GF-D8 (cell line): ENCODE measurements at regions not wholly inside any gene's neighbourhood (a gene's known extent, or its start where the extent isn't known, plus 50 kb on each side); places are given as distances from the start of the nearest gene placed in this dataset.

Source experiments
- DNase-seq: peaks from one replicate; lab custom pipeline; 2025; lab: John Stamatoyannopoulos, UW

DNA sequence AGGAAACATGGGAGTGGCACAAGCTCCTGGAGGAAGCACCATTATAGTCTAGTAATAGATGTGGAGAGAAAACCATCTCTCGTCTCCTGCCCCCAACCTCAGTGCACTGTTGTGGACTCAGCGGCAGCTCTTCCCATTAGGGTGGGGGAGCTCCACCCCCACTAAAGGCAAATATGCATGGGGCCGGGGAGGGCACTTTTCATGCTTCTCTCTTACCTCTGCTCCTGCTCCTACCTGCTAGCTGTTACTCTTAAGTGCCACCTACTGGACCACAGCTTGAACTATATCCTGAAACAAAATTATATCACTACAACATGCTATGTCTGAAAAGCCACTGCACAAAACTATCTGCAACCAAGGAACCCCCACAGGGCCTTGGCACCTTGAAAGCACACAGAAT lies 112.6 kb upstream of the DACH1 start:
- DNase-seq: no peak

GRCh38 chr13:71977028-71977427 lies 110.0 kb upstream of the DACH1 start:
- no peak for DNase-seq

GRCh38 chr13:71967990-71968389 lies 101.0 kb upstream of the DACH1 start:
- DNase-seq: no peak

- DNase-seq: no peak
These were observed 97.6 kb upstream of the DACH1 start for GRCh38 chr13:71964491-71965100.

- DNase-seq: no peak
These were observed 95.7 kb upstream of the DACH1 start for GRCh38 chr13:71962735-71963134.

DNA sequence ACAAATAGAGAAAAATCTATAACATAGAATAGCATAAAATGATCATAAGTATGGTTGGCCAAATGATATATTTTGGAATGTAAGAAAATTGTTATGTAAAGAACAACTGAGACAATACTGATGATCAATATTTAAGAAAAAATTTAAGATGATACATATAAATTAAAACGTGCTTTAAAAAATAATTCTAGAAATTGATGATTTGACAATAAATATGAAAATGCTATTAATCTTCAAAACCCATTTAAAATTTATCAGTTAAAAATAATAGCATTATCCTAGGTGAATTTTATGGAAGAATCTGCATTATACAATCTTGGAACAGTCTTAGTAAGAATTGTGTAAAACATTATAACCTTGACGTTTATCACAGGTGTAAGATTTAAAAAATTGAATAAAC lies 95.1 kb upstream of the DACH1 start:
- no peak for DNase-seq

GRCh38 chr13:71949441-71949840 lies 82.4 kb upstream of the DACH1 start:
- no peak for DNase-seq

- no peak for DNase-seq
These were observed 72.2 kb upstream of the DACH1 start for GRCh38 chr13:71939186-71939585.

DNA sequence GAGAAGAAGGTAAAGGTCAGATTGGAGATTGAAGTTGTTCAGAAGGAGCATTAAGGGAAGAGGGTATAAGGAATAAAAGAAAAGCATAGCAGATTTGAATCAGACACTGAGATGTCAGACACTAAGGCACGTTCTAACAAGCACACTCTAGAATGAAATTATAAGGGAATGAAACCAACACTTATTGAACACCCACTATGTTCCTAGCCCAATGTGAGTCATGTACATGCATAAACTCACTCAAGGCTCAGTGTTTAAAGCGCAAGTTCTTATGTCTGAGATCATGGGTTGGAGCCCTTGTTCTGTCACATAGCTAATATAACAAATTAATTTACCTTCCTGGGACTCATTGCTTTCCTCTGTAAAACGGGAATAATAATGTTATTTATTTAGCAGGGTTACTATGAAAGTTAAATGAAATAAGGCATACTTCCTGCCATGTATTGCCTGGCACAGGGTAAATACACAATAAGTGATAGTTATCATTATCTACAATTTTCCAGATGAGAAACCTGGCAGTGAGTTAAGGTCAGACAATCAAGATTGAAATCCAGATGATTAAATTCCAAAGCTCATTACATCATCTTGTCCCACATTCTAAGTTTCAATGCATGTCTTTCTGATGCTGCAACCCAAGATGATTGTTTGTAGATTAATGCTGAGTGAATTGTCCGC lies 68.3 kb upstream of the DACH1 start:
- no peak for DNase-seq

GRCh38 chr13:71924931-71925330 lies 57.9 kb upstream of the DACH1 start:
- DNase-seq: no peak

DNA sequence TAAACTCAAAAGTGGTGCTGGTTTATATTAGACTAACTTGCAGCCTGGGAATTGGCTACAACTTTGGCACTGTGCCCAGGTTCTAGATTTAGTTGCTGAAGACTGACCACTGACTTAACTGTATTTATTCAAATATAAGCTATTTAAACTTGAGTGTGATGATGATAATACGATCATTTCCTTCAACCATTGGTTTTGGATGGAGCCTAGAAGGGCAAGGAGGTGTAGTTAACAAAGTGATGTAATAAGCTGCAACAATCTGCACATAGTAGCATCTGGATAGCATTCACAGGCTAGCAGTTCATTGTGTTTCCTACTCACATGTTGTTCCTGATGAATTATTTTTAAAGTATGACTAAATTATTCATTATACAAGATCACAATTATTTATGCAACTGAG lies 55.2 kb upstream of the DACH1 start:
- DNase-seq: no peak
